ENCODE measurements at regions not wholly inside any gene's neighbourhood (a gene's known extent, or its start where the extent isn't known, plus 50 kb on each side); places are given as distances from the start of the nearest gene placed in this dataset.

GRCh38 chr2:236632295-236633218 lies 62.9 kb downstream of the ACKR3 start:
- FAIRE-seq: no peak
- DNase-seq (ENCODE audit: insufficient read length, low spot score): no peak
- TF ChIP-seq TAF1 (IDR thresholded peaks at IDR 0.05; ENCODE audit: low read depth, low read length) (no peak), PAX5 (IDR thresholded peaks at IDR 0.05; ENCODE audit: insufficient read depth, low read length, severe bottlenecking) (no peak), POU2F2 (IDR thresholded peaks at IDR 0.05; ENCODE audit: low read depth, low read length) (no peak), POLR2AphosphoS5 (IDR thresholded peaks at IDR 0.05; ENCODE audit: low read depth, low read length) (no peak), SPI1 (IDR thresholded peaks at IDR 0.05; ENCODE audit: low read depth, low read length) (no peak), POLR2A (IDR thresholded peaks at IDR 0.05; ENCODE audit: low read depth, low read length) (no peak)

- DNase-seq (ENCODE audit: insufficient read length, low spot score) (no peak), FAIRE-seq (no peak)
- TF ChIP-seq TAF1 (IDR thresholded peaks at IDR 0.05; ENCODE audit: low read depth, low read length): no peak
- no peak for TF ChIP-seq POLR2A (IDR thresholded peaks at IDR 0.05; ENCODE audit: low read depth, low read length)
Measured at GRCh38 chr2:236633219-236633570, 63.6 kb downstream of the ACKR3 start.

GRCh38 chr2:236633775-236634560 lies 64.3 kb downstream of the ACKR3 start:
- TF ChIP-seq PAX5 (IDR thresholded peaks at IDR 0.05; ENCODE audit: insufficient read depth, low read length, severe bottlenecking) (no peak), POU2F2 (IDR thresholded peaks at IDR 0.05; ENCODE audit: low read depth, low read length) (no peak), POLR2A (IDR thresholded peaks at IDR 0.05; ENCODE audit: low read depth, low read length) (no peak), POLR2AphosphoS5 (IDR thresholded peaks at IDR 0.05; ENCODE audit: low read depth, low read length) (no peak), TAF1 (IDR thresholded peaks at IDR 0.05; ENCODE audit: low read depth, low read length) (no peak), SPI1 (IDR thresholded peaks at IDR 0.05; ENCODE audit: low read depth, low read length) (no peak)
- DNase-seq (ENCODE audit: insufficient read length, low spot score): no peak
- no peak for FAIRE-seq

DNA sequence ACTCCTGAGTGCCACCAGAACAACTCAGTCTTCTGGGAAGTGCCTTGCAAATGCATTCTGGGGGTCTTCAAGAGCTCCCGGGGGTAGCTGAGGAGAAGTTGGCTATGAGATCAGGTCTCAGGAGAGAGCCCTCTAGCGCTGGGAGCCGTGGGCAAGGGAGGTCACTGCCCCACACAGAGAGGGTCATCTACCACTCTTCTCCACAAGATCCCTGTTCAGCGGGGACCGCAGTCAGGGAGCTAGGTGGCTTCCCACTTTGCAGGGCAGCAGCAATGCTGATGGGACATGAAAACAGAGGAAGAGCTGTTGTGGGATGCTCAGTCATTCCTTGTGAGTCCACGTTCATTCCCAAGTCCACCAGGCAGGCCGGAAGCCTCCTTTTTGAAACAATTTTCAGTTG lies 66.6 kb downstream of the ACKR3 start:
- no peak for FAIRE-seq
- TF ChIP-seq POLR2A (IDR thresholded peaks at IDR 0.05; ENCODE audit: low read depth, low read length) (no peak), POU2F2 (IDR thresholded peaks at IDR 0.05; ENCODE audit: low read depth, low read length) (no peak), TAF1 (IDR thresholded peaks at IDR 0.05; ENCODE audit: low read depth, low read length) (no peak), SPI1 (IDR thresholded peaks at IDR 0.05; ENCODE audit: low read depth, low read length) (no peak), PAX5 (IDR thresholded peaks at IDR 0.05; ENCODE audit: insufficient read depth, low read length, severe bottlenecking) (no peak), POLR2AphosphoS5 (IDR thresholded peaks at IDR 0.05; ENCODE audit: low read depth, low read length) (no peak)
- no peak for DNase-seq (ENCODE audit: insufficient read length, low spot score)

DNA sequence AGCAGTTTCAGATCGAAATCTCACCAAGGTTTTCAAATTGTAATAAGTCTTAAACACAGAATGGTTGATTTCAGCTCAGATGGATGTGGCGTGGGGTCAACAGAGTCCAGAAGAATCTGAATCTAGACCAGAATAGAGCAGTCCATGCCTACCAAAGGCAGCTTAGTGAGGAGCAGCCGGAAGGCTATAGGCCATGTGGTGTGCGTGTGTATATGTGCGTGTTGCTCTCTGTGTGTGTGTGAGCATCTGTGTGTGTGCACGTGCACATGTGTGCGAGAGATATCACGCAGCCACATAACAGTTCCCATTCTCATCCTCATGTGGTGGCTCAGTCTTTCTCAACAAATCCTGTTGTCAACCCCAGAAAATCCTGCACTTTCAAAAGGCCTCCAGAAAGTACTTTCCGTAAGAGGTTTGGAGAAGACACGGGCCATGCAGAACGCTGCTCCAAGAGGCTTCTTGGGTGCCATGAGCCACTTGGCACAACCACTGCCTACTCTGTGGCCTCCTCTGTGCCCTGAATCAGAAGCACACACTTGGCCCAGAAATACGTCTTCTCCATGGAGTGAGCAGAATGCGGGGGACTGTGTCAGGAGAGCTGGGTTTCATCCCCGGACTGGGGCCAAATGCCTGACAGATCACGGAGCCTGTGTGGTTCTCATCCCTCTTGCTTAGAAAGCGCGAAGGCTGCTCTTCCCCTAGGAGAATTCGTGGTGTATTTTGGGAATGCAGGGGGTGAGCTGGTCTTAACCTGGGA lies 67.3 kb downstream of the ACKR3 start:
- DNase-seq (ENCODE audit: insufficient read length, low spot score) (no peak), FAIRE-seq (no peak)
- no peak for TF ChIP-seq POU2F2 (IDR thresholded peaks at IDR 0.05; ENCODE audit: low read depth, low read length)
- TF ChIP-seq SPI1 (IDR thresholded peaks at IDR 0.05; ENCODE audit: low read depth, low read length): no peak
- no peak for TF ChIP-seq PAX5 (IDR thresholded peaks at IDR 0.05; ENCODE audit: insufficient read depth, low read length, severe bottlenecking)
- no peak for TF ChIP-seq TAF1 (IDR thresholded peaks at IDR 0.05; ENCODE audit: low read depth, low read length)
- TF ChIP-seq POLR2A (IDR thresholded peaks at IDR 0.05; ENCODE audit: low read depth, low read length): no peak
- TF ChIP-seq POLR2AphosphoS5 (IDR thresholded peaks at IDR 0.05; ENCODE audit: low read depth, low read length): no peak

DNA sequence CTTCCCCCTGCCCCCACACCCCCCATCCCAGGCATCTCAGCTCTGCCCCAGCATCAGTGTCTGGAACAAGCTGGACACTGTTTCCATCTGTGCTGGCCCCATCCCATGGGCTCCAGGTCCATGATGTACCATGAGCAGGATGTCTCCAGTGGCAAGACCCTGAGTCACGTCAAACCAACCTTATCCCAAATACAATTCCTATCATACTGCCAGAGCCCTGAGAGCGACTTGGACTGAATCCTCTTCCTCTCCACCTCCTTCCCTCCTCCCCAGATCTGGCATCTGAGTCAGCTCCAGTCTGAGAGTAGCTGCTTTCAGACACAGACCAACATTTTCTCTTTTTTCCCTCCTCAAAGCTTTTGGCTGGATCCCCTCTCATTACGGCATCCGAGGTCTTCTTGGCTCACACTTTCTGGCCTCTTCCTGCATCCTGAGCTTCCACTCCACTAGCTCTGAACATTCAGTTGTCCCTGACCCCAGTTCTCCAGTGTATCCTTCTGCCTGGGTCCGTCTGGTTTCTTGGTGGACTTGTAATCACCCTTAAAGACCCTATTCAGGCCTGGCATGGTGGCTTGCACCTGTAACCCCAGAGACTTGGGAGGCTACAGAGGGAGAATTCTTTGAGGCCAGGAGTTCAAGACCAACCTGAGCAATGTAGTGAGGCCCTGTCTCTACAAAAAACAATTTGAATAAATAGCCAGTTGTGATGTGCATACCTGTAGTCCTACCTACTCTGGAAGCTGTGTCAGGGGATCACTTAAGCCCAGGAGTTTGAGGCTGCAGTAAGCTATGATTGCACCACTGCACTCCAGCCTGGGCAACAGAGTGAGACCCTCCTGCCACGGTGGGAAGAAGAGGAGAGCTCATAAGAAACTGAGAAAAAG lies 68.3 kb downstream of the ACKR3 start:
- TF ChIP-seq POLR2A (IDR thresholded peaks at IDR 0.05; ENCODE audit: low read depth, low read length) (no peak), PAX5 (IDR thresholded peaks at IDR 0.05; ENCODE audit: insufficient read depth, low read length, severe bottlenecking) (no peak), POLR2AphosphoS5 (IDR thresholded peaks at IDR 0.05; ENCODE audit: low read depth, low read length) (no peak), TAF1 (IDR thresholded peaks at IDR 0.05; ENCODE audit: low read depth, low read length) (no peak), SPI1 (IDR thresholded peaks at IDR 0.05; ENCODE audit: low read depth, low read length) (no peak), POU2F2 (IDR thresholded peaks at IDR 0.05; ENCODE audit: low read depth, low read length) (no peak)
- no peak for DNase-seq (ENCODE audit: insufficient read length, low spot score)
- no peak for FAIRE-seq

DNA sequence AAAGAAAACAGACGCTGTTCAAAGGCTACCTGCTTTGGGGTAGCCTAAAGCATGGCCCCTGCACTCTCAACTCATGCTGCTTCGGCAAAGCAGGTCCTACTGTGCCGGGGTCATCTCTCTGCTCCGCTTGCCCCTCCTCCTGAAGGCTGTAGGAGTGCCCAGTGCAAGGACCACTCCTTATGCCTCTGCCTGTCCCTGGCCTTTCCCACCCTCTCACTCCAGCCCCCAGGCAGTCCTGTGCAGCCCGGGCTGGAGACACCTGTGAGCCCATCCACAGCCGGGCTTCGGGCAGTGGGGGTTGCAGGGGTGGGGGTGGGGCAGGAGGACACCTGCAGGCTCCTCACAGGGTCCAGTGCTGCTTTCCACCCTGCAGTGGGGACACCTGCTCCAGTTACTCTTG lies 69.1 kb downstream of the ACKR3 start:
- DNase-seq (ENCODE audit: insufficient read length, low spot score) (no peak), FAIRE-seq (no peak)
- TF ChIP-seq TAF1 (IDR thresholded peaks at IDR 0.05; ENCODE audit: low read depth, low read length) (no peak), SPI1 (IDR thresholded peaks at IDR 0.05; ENCODE audit: low read depth, low read length) (no peak), PAX5 (IDR thresholded peaks at IDR 0.05; ENCODE audit: insufficient read depth, low read length, severe bottlenecking) (no peak), POU2F2 (IDR thresholded peaks at IDR 0.05; ENCODE audit: low read depth, low read length) (no peak), POLR2AphosphoS5 (IDR thresholded peaks at IDR 0.05; ENCODE audit: low read depth, low read length) (no peak), POLR2A (IDR thresholded peaks at IDR 0.05; ENCODE audit: low read depth, low read length) (no peak)

DNA sequence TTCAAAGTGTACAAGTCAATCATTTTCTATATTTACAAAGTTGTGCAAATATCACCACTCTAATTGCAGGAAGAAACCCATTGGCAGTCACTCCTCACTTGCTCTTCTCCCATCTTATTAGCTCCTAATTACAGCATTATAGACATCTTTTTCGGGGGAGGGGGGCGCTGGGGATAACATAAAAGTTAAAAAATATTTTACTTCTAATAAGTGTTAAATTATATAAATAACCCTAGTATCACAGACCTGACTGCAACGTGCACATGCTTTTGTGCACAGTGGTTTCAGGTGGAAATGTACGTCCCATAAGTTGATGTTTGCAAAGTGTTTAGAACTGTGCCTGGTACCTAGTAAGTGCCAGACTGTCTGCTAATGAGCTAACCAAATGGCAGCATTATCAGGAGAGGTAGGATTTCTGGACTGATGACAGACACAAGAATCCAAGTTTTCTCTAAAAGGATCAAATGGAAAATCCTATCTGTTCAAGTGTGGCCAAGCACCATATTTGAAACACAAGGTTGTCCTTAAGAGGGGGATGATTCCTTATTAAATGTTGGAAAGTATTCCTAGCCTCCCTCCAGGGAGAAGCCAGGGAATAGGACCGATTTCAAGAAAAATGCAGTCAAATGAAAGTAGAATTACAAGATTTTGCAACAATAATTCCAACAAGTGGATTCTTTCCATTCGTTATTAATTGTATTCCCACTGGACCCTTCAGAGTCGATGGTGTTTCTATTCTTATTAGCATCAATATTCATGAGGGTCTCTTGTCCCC lies 70.0 kb downstream of the ACKR3 start:
- FAIRE-seq: no peak
- TF ChIP-seq POU2F2 (IDR thresholded peaks at IDR 0.05; ENCODE audit: low read depth, low read length): no peak
- TF ChIP-seq SPI1 (IDR thresholded peaks at IDR 0.05; ENCODE audit: low read depth, low read length): no peak
- no peak for TF ChIP-seq POLR2A (IDR thresholded peaks at IDR 0.05; ENCODE audit: low read depth, low read length)
- no peak for TF ChIP-seq PAX5 (IDR thresholded peaks at IDR 0.05; ENCODE audit: insufficient read depth, low read length, severe bottlenecking)
- TF ChIP-seq POLR2AphosphoS5 (IDR thresholded peaks at IDR 0.05; ENCODE audit: low read depth, low read length): no peak
- no peak for TF ChIP-seq TAF1 (IDR thresholded peaks at IDR 0.05; ENCODE audit: low read depth, low read length)

More for the DNA sequence above, 70.0 kb downstream of the ACKR3 start:
- no peak for DNase-seq (ENCODE audit: insufficient read length, low spot score)
